ENCODE measurements at regions not wholly inside any gene's neighbourhood (a gene's known extent, or its start where the extent isn't known, plus 50 kb on each side); places are given as distances from the start of the nearest gene placed in this dataset.

- H3K4me1 ChIP-seq (ENCODE audit: low read depth): peaks cover 5% of the 10 kb centered on the region
- no peaks in the 10 kb centered on the region for H3K36me3 ChIP-seq
- no peak for DNase-seq (ENCODE audit: low read depth in 1 of 2, low spot score in 1 of 2)
- no peak overlapping the region for H3K4me3 ChIP-seq
- no peak overlapping the region for H3K27ac ChIP-seq
- no peak for TF ChIP-seq CTCF (IDR thresholded peaks at IDR 0.05; ENCODE audit: low read depth, low read length)
- no peaks in the 10 kb centered on the region for H3K27me3 ChIP-seq
- H3K9me3 ChIP-seq (ENCODE audit: low read depth): no peaks in the 10 kb centered on the region
Measured at GRCh38 chr2:13916066-13916465, 716.5 kb upstream of the LRATD1 start.

GRCh38 chr2:13917958-13918357 lies 714.6 kb upstream of the LRATD1 start:
- no peak for TF ChIP-seq CTCF (IDR thresholded peaks at IDR 0.05; ENCODE audit: low read depth, low read length)
- Histone ChIP-seq H3K4me3 (no peak overlapping the region), H3K36me3 (no peaks in the 10 kb centered on the region), H3K27ac (no peak overlapping the region), H3K9me3 (ENCODE audit: low read depth) (no peaks in the 10 kb centered on the region), H3K4me1 (ENCODE audit: low read depth) (peaks cover 5% of the 10 kb centered on the region), H3K27me3 (no peaks in the 10 kb centered on the region)
- peak in 1 of 2 donors; percentile 2 for DNase-seq (ENCODE audit: low read depth in 1 of 2, low spot score in 1 of 2)

- no peak for DNase-seq (ENCODE audit: low read depth in 1 of 2, low spot score in 1 of 2)
- H3K9me3 ChIP-seq (ENCODE audit: low read depth): no peaks in the 10 kb centered on the region
- H3K4me1 ChIP-seq (ENCODE audit: low read depth): peaks cover 5% of the 10 kb centered on the region
- H3K4me3 ChIP-seq: no peak overlapping the region
- H3K27ac ChIP-seq: no peak overlapping the region
- H3K27me3 ChIP-seq: no peaks in the 10 kb centered on the region
- TF ChIP-seq CTCF (IDR thresholded peaks at IDR 0.05; ENCODE audit: low read depth, low read length): no peak
- H3K36me3 ChIP-seq: no peaks in the 10 kb centered on the region
Measured at GRCh38 chr2:13919981-13920382, 712.5 kb upstream of the LRATD1 start.

GRCh38 chr2:13921245-13921644 lies 711.3 kb upstream of the LRATD1 start:
- Histone ChIP-seq H3K27me3 (no peaks in the 10 kb centered on the region), H3K9me3 (ENCODE audit: low read depth) (no peaks in the 10 kb centered on the region), H3K36me3 (no peaks in the 10 kb centered on the region), H3K4me1 (ENCODE audit: low read depth) (peaks cover 5% of the 10 kb centered on the region), H3K27ac (no peak overlapping the region), H3K4me3 (no peak overlapping the region)
- no peak for DNase-seq (ENCODE audit: low read depth in 1 of 2, low spot score in 1 of 2)
- no peak for TF ChIP-seq CTCF (IDR thresholded peaks at IDR 0.05; ENCODE audit: low read depth, low read length)

GRCh38 chr2:13923823-13924222 lies 708.7 kb upstream of the LRATD1 start:
- TF ChIP-seq CTCF (IDR thresholded peaks at IDR 0.05; ENCODE audit: low read depth, low read length): no peak
- Histone ChIP-seq H3K27ac (no peak overlapping the region), H3K27me3 (no peaks in the 10 kb centered on the region), H3K36me3 (no peaks in the 10 kb centered on the region), H3K9me3 (ENCODE audit: low read depth) (no peaks in the 10 kb centered on the region), H3K4me3 (no peak overlapping the region), H3K4me1 (ENCODE audit: low read depth) (no peaks in the 10 kb centered on the region)
- no peak for DNase-seq (ENCODE audit: low read depth in 1 of 2, low spot score in 1 of 2)

- no peaks in the 10 kb centered on the region for H3K36me3 ChIP-seq
- H3K9me3 ChIP-seq (ENCODE audit: low read depth): no peaks in the 10 kb centered on the region
- H3K27ac ChIP-seq: no peak overlapping the region
- H3K4me1 ChIP-seq (ENCODE audit: low read depth): no peaks in the 10 kb centered on the region
- no peak for TF ChIP-seq CTCF (IDR thresholded peaks at IDR 0.05; ENCODE audit: low read depth, low read length)
- no peak overlapping the region for H3K4me3 ChIP-seq
- no peaks in the 10 kb centered on the region for H3K27me3 ChIP-seq
- no peak for DNase-seq (ENCODE audit: low read depth in 1 of 2, low spot score in 1 of 2)
Measured at GRCh38 chr2:13942111-13942510, 690.4 kb upstream of the LRATD1 start.

Measured in cardiac muscle cell (in vitro differentiated cells and primary cell).